Endothelial cell of umbilical vein (primary cell): ENCODE measurements at regions not wholly inside any gene's neighbourhood (a gene's known extent, or its start where the extent isn't known, plus 50 kb on each side); places are given as distances from the start of the nearest gene placed in this dataset.
"Not testable (repeated sequence)": the region's sequence is repeated elsewhere in the genome, so short reads cannot be mapped to it uniquely, and the experiment has no call there.

Experiments used
- BruUV-seq: library from RNA; stranded (reverse); fragments of 400-500 nt; replicated peaks from 2 replicates; lab custom pipeline; 2021; lab: Mats Ljungman, UMichigan
- CTCF ChIA-PET: fragments of 300-600, 350-600 bp; sonication (Branson Sonifier 250); formaldehyde crosslinking; loops from one replicate; lab custom pipeline; 2021; ENCODE audit warnings: antibody characterized with exemption, inconsistent platforms; lab: Charles Lee
- POLR2A ChIA-PET: fragments of 300-600, 350-600 bp; sonication (Branson Sonifier 250); formaldehyde crosslinking; loops from one replicate; lab custom pipeline; 2021; ENCODE audit warnings: antibody characterized with exemption, inconsistent platforms; lab: Charles Lee
- DNase-seq: peaks from one replicate; pipeline ENCODE4 v3.0.0-alpha.2; 2011; ENCODE audit warnings: low read depth, low spot score
- FAIRE-seq: peaks from 2 replicates; lab custom pipeline; 2011; peaks lifted over from hg19 to GRCh38; lab: Jason Lieb, UNC
- H2AFZ ChIP-seq: 2 replicates; pipeline ENCODE4 v1.6.0; 2012; ENCODE audit warnings: low read depth, low read length, control low read depth, inconsistent platforms
- H3K27ac ChIP-seq: 2 replicates; pipeline ENCODE4 v1.5.1; 2011; ENCODE audit warnings: low read depth, mild to moderate bottlenecking, control low read depth, low read length, moderate library complexity; ENCODE audit not compliant: insufficient read depth
- H3K27me3 ChIP-seq, 2 experiments: 2 replicates each; pipeline versions ENCODE4 v1.6.0 to v1.6.1; 2011; ENCODE audit warnings: low read length in 2 of 2, mixed read lengths in 1 of 2; ENCODE audit not compliant: control insufficient read depth in 2 of 2, insufficient read depth in 2 of 2
- H3K36me3 ChIP-seq, 2 experiments: 2 replicates in 1 of 2; 3 replicates in 1 of 2; pipeline ENCODE4 v1.5.1; 2011; ENCODE audit warnings: low read length in 2 of 2, mild to moderate bottlenecking in 1 of 2, moderate library complexity in 1 of 2; ENCODE audit not compliant: control insufficient read depth in 2 of 2, insufficient read depth in 2 of 2; ENCODE audit errors: extremely low read depth in 1 of 2
- H3K4me1 ChIP-seq: 3 replicates; pipeline ENCODE4 v1.5.1; 2011; ENCODE audit warnings: mild to moderate bottlenecking, low read length; ENCODE audit not compliant: control insufficient read depth, insufficient read depth; ENCODE audit errors: extremely low read depth
- H3K4me2 ChIP-seq: 2 replicates; pipeline ENCODE4 v1.6.1; 2011; ENCODE audit warnings: low read length, control low read depth, mixed read lengths; ENCODE audit not compliant: insufficient read depth
- H3K4me3 ChIP-seq, 3 experiments: fragments of 200-600 bp in 1 of 3; sonication (generic), shearing (Covaris generic) in 1 of 3; replicated peaks in 1 of 3; 2 replicates each; pipeline ENCODE4 v1.5.1; 2011 to 2016; ENCODE audit warnings: control low read depth in 3 of 3, low read length in 3 of 3, mild to moderate bottlenecking in 2 of 3, inconsistent platforms in 1 of 3, low read depth in 1 of 3, moderate library complexity in 1 of 3; ENCODE audit not compliant: insufficient read depth in 1 of 3
- H3K79me2 ChIP-seq: 2 replicates; pipeline ENCODE4 v1.6.0; 2012; ENCODE audit warnings: low read length, inconsistent platforms; ENCODE audit not compliant: control insufficient read depth, insufficient read depth
- H3K9ac ChIP-seq: replicated peaks from 2 replicates; pipeline ENCODE3; 2011; ENCODE audit warnings: low read length, control low read depth; ENCODE audit not compliant: insufficient read depth; ENCODE audit errors: extremely low read depth
- H3K9me1 ChIP-seq: replicated peaks from 3 replicates; pipeline ENCODE4 v1.6.0; 2011; ENCODE audit warnings: mild to moderate bottlenecking, low read length; ENCODE audit not compliant: control insufficient read depth, insufficient read depth; ENCODE audit errors: extremely low read depth
- H3K9me3 ChIP-seq: replicated peaks from 2 replicates; pipeline ENCODE4 v1.5.1; 2012; ENCODE audit warnings: low read length, inconsistent platforms; ENCODE audit not compliant: control insufficient read depth, insufficient read depth
- H4K20me1 ChIP-seq: replicated peaks from 2 replicates; pipeline ENCODE3; 2011; ENCODE audit warnings: mild to moderate bottlenecking, low read length; ENCODE audit not compliant: control insufficient read depth, insufficient read depth; ENCODE audit errors: extremely low read depth
- EZH2 ChIP-seq: IDR thresholded peaks from 2 replicates; pipeline ENCODE4 v1.6.1; 2012; ENCODE audit warnings: borderline replicate concordance, low read depth, mild to moderate bottlenecking, moderate library complexity, low read length, inconsistent platforms; ENCODE audit not compliant: severe bottlenecking
- FOS ChIP-seq: IDR thresholded peaks from 2 replicates; pipeline ENCODE4 v1.6.1; 2011; ENCODE audit warnings: mild to moderate bottlenecking, low read length, moderate library complexity, borderline replicate concordance; ENCODE audit not compliant: insufficient read depth
- GATA2 ChIP-seq: IDR thresholded peaks from 2 replicates; pipeline ENCODE4 v1.7.0; 2011; ENCODE audit warnings: low read depth, mild to moderate bottlenecking, moderate library complexity, mixed read lengths, low read length; ENCODE audit not compliant: insufficient read length, insufficient read depth
- JUN ChIP-seq: IDR thresholded peaks from 2 replicates; pipeline ENCODE4 v1.6.1; 2011; ENCODE audit warnings: borderline replicate concordance, low read depth; ENCODE audit not compliant: insufficient read length, insufficient read depth
- MYC ChIP-seq: IDR thresholded peaks from one replicate; pipeline ENCODE4 v1.6.1; 2011; ENCODE audit warnings: mild to moderate bottlenecking, low read depth, low read length
- POLR2A ChIP-seq: IDR thresholded peaks from 2 replicates; pipeline ENCODE4 v1.6.1; 2012; ENCODE audit warnings: low read depth, mild to moderate bottlenecking, control low read depth, low read length
- POLR2AphosphoS5 ChIP-seq: IDR thresholded peaks from 2 replicates; pipeline ENCODE4 v1.6.1; 2012; ENCODE audit warnings: low read depth, mild to moderate bottlenecking, control low read depth, low read length, moderate library complexity; ENCODE audit not compliant: insufficient read depth
- dilution Hi-C: fragments of 300-500 bp; cut with MboI; formaldehyde crosslinking; loops from one replicate; pipeline ENCODE4 v1.15.0; 2019; ENCODE audit warnings: low sequenced_read_pairs; ENCODE audit not compliant: extremely low pct_ligation_motif_present
- intact Hi-C: fragments of 100-400 bp; cut with micrococcal nuclease; formaldehyde crosslinking; loops from one replicate; pipeline ENCODE4 v1.10.0; 2022
- TF ChIP-seq, protein P1 (sequence below): IDR thresholded peaks from 2 replicates; pipeline ENCODE4 v1.6.1; 2011; ENCODE audit not compliant: insufficient read depth, insufficient read length
- TF ChIP-seq, protein P2 (sequence below), 2 donors: IDR thresholded peaks; 1 replicate in 1 of 2; 2 replicates in 1 of 2; pipeline ENCODE4 v1.5.1; 2011; ENCODE audit warnings: low read length in 2 of 2, mild to moderate bottlenecking in 2 of 2, moderate library complexity in 2 of 2, control low read depth in 1 of 2, inconsistent platforms in 1 of 2, low read depth in 1 of 2; ENCODE audit not compliant: insufficient read depth in 1 of 2; ENCODE audit errors: extremely low read depth in 1 of 2

DNA sequence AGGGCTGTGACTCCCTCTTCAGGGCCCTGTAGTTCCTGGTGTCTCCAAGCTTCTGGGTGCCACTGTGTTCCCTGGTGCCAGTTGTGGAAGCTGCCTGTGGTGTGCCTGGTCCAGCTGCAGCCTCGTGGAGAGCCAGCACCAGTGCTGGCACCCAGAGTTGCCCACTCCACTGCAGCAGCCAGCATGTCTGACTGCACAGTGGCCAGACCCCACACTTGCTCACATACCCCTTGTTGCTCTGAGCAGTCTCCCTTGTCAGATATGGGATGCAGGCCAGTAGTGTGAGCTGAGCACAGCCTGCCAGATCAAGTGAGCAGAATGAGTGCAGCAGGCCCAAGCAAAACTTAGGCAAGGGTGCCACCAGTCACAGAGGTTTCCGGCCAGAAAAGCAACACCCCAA lies 108.6 kb downstream of the ZMAT1 start:
- Histone ChIP-seq H3K9me3 (no peaks in the 10 kb centered on the region), H3K79me2 (no peaks in the 10 kb centered on the region), H4K20me1 (no peaks in the 10 kb centered on the region), H3K9me1 (no peaks in the 10 kb centered on the region), H3K27ac (no peak overlapping the region), H3K9ac (no peak overlapping the region), H3K4me2 (no peak overlapping the region), H3K4me1 (no peaks in the 10 kb centered on the region), H2AFZ (no peak overlapping the region), H3K4me3 (no peak overlapping the region), H3K27me3 (no peaks in the 10 kb centered on the region), H3K36me3 (no peaks in the 10 kb centered on the region)
- BruUV-seq = no TSS peak
- CTCF ChIA-PET = no interaction called here
- no peak for DNase-seq
- dilution Hi-C loops = no loop called here
- POLR2A ChIA-PET = no interaction called here
- intact Hi-C loops = no loop called here
- TF ChIP-seq, protein P1, sequence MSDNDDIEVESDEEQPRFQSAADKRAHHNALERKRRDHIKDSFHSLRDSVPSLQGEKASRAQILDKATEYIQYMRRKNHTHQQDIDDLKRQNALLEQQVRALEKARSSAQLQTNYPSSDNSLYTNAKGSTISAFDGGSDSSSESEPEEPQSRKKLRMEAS = no peak
- TF ChIP-seq FOS (no peak), POLR2A (no peak), GATA2 (no peak), POLR2AphosphoS5 (no peak), MYC (no peak), EZH2 (no peak), JUN (no peak)
- TF ChIP-seq, protein P2, sequence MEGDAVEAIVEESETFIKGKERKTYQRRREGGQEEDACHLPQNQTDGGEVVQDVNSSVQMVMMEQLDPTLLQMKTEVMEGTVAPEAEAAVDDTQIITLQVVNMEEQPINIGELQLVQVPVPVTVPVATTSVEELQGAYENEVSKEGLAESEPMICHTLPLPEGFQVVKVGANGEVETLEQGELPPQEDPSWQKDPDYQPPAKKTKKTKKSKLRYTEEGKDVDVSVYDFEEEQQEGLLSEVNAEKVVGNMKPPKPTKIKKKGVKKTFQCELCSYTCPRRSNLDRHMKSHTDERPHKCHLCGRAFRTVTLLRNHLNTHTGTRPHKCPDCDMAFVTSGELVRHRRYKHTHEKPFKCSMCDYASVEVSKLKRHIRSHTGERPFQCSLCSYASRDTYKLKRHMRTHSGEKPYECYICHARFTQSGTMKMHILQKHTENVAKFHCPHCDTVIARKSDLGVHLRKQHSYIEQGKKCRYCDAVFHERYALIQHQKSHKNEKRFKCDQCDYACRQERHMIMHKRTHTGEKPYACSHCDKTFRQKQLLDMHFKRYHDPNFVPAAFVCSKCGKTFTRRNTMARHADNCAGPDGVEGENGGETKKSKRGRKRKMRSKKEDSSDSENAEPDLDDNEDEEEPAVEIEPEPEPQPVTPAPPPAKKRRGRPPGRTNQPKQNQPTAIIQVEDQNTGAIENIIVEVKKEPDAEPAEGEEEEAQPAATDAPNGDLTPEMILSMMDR (IDR thresholded peaks at IDR 0.05; ENCODE audit: extremely low read depth in 1 of 2, insufficient read depth in 1 of 2, low read depth in 1 of 2, low read length in 2 of 2) = no peak
- FAIRE-seq = no peak

DNA sequence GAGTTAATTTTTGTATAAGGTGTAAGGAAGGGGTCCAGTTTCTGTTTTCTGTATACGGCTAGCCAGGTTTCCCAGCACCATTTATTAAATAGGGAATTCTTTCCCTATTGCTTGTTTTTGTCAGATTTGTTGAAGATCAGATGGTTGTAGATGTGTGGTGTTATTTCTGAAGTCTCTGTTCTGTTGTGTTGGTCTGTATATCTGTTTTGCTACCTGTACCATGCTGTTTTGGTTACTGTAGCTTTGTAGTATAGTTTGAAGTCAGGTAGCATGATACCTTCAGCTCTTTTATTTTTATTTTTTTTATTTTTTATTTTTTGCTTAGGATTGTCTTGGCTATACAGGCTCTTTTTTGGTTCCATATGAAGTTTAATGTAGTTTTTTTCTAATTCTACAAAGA lies 114.1 kb downstream of the ZMAT1 start:
- not testable (repeated sequence) for H3K27me3 ChIP-seq, BruUV-seq, H2AFZ ChIP-seq

More for the DNA sequence above, 114.1 kb downstream of the ZMAT1 start:
- H4K20me1 ChIP-seq, H3K4me2 ChIP-seq, H3K9me3 ChIP-seq, DNase-seq, H3K4me1 ChIP-seq, POLR2A ChIA-PET, H3K79me2 ChIP-seq, intact Hi-C loops, H3K4me3 ChIP-seq, H3K27ac ChIP-seq, H3K9ac ChIP-seq, H3K9me1 ChIP-seq, dilution Hi-C loops, CTCF ChIA-PET, FAIRE-seq, H3K36me3 ChIP-seq: not testable (repeated sequence)
